ENCODE measurements at regions not wholly inside any gene's neighbourhood (a gene's known extent, or its start where the extent isn't known, plus 50 kb on each side); places are given as distances from the start of the nearest gene placed in this dataset.

GRCh38 chr21:27094184-27094948 lies 127.5 kb upstream of the ADAMTS5 start:
- no peak for DNase-seq (ENCODE audit: low read depth in 2 of 2)

- DNase-seq (ENCODE audit: low read depth in 2 of 2) = no peak
These were observed 119.7 kb upstream of the ADAMTS5 start for GRCh38 chr21:27086630-27087029.

GRCh38 chr21:27086186-27086585 lies 119.3 kb upstream of the ADAMTS5 start:
- DNase-seq (ENCODE audit: low read depth in 2 of 2) = no peak

GRCh38 chr21:27085387-27085786 lies 118.5 kb upstream of the ADAMTS5 start:
- DNase-seq (ENCODE audit: low read depth in 2 of 2) = no peak

GRCh38 chr21:27083144-27083543 lies 116.3 kb upstream of the ADAMTS5 start:
- DNase-seq (ENCODE audit: low read depth in 2 of 2) = no peak

- no peak for DNase-seq (ENCODE audit: low read depth in 2 of 2)
These were observed 115.6 kb upstream of the ADAMTS5 start for GRCh38 chr21:27082431-27083010.

- DNase-seq (ENCODE audit: low read depth in 2 of 2) = no peak
These were observed 112.8 kb upstream of the ADAMTS5 start for GRCh38 chr21:27079636-27080240.

- DNase-seq (ENCODE audit: low read depth in 2 of 2) = no peak
These were observed 112.0 kb upstream of the ADAMTS5 start for GRCh38 chr21:27078915-27079314.

- DNase-seq (ENCODE audit: low read depth in 2 of 2) = no peak
These were observed 110.6 kb upstream of the ADAMTS5 start for GRCh38 chr21:27077501-27077900.

GRCh38 chr21:27076025-27076424 lies 109.1 kb upstream of the ADAMTS5 start:
- no peak for DNase-seq (ENCODE audit: low read depth in 2 of 2)

GRCh38 chr21:27070861-27071670 lies 104.2 kb upstream of the ADAMTS5 start:
- no peak for DNase-seq (ENCODE audit: low read depth in 2 of 2)

GRCh38 chr21:27068811-27069210 lies 101.9 kb upstream of the ADAMTS5 start:
- DNase-seq (ENCODE audit: low read depth in 2 of 2) = no peak

GRCh38 chr21:27067226-27067625 lies 100.3 kb upstream of the ADAMTS5 start:
- no peak for DNase-seq (ENCODE audit: low read depth in 2 of 2)

GRCh38 chr21:27062443-27062842 lies 95.6 kb upstream of the ADAMTS5 start:
- DNase-seq (ENCODE audit: low read depth in 2 of 2) = no peak

GRCh38 chr21:27061770-27062169 lies 94.9 kb upstream of the ADAMTS5 start:
- DNase-seq (ENCODE audit: low read depth in 2 of 2) = no peak

- DNase-seq (ENCODE audit: low read depth in 2 of 2) = no peak
These were observed 93.3 kb upstream of the ADAMTS5 start for GRCh38 chr21:27060190-27060589.

- no peak for DNase-seq (ENCODE audit: low read depth in 2 of 2)
These were observed 92.1 kb upstream of the ADAMTS5 start for GRCh38 chr21:27058673-27059605.

- no peak for DNase-seq (ENCODE audit: low read depth in 2 of 2)
These were observed 91.1 kb upstream of the ADAMTS5 start for GRCh38 chr21:27057997-27058396.

- DNase-seq (ENCODE audit: low read depth in 2 of 2) = no peak
These were observed 80.9 kb upstream of the ADAMTS5 start for GRCh38 chr21:27047658-27048314.

- DNase-seq (ENCODE audit: low read depth in 2 of 2) = no peak
These were observed 80.4 kb upstream of the ADAMTS5 start for GRCh38 chr21:27047283-27047657.

Measured in lung microvascular endothelial cell (primary cell).